GM12878 (cell line): ENCODE measurements at regions not wholly inside any gene's neighbourhood (a gene's known extent, or its start where the extent isn't known, plus 50 kb on each side); places are given as distances from the start of the nearest gene placed in this dataset.

ENCODE experiments used
- ATAC-seq: fragments of 200-7000 bp; cut with Tn5 transposase; 3 replicates; pipeline ENCODE4 v1.9.1; 2020; ENCODE audit warnings: mild to moderate bottlenecking, moderate library complexity
- BruUV-seq: library from RNA; stranded (reverse); fragments of 400-500 nt; replicated peaks from 2 replicates; lab custom pipeline; 2021; lab: Mats Ljungman, UMichigan
- CTCF ChIA-PET: fragments of 300-600 bp; sonication (Branson Sonifier 250); formaldehyde crosslinking; extraction: SDS; loops from one replicate; lab custom pipeline; 2021; ENCODE audit warnings: inconsistent platforms; lab: Yijun Ruan, JAX
- POLR2A ChIA-PET: fragments of 350-600 bp; formaldehyde crosslinking; extraction: SDS; loops from one replicate; lab custom pipeline; 2021; ENCODE audit warnings: inconsistent platforms; lab: Charles Lee
- RAD21 ChIA-PET: fragments of 300-600 bp; sonication (Branson Sonifier 250); formaldehyde crosslinking; loops from one replicate; lab custom pipeline; 2023; ENCODE audit warnings: antibody characterized with exemption; ENCODE audit not compliant: unreplicated experiment; lab: Charles Lee
- SMC1A ChIA-PET: fragments of 300-600 bp; sonication (Branson Sonifier 250); formaldehyde crosslinking; loops from one replicate; lab custom pipeline; 2023; ENCODE audit not compliant: unreplicated experiment, uncharacterized antibody; lab: Charles Lee
- DNase-seq: peaks from one replicate; pipeline ENCODE4 v3.0.0-alpha.2; 2011; ENCODE audit warnings: low read depth, low spot score
- FAIRE-seq: peaks from 3 replicates; lab custom pipeline; 2011; peaks lifted over from hg19 to GRCh38; lab: Jason Lieb, UNC
- H2AFZ ChIP-seq: 2 replicates; pipeline ENCODE4 v1.6.0; 2011; ENCODE audit warnings: low read depth, low read length, control low read depth; ENCODE audit not compliant: control insufficient read depth
- H3K27ac ChIP-seq: 2 replicates; pipeline ENCODE4 v1.5.1; 2011; ENCODE audit warnings: control low read depth; ENCODE audit not compliant: control insufficient read depth, insufficient read depth
- H3K27me3 ChIP-seq, 2 experiments: replicated peaks in 1 of 2; 2 replicates each; pipeline versions ENCODE4 v1.6.0 to v1.6.1; 2011; ENCODE audit warnings: low read length in 1 of 2; ENCODE audit not compliant: control insufficient read depth in 2 of 2, insufficient read depth in 2 of 2
- H3K36me3 ChIP-seq, 2 experiments: 2 replicates each; pipeline ENCODE4 v1.5.1; 2011; ENCODE audit warnings: low read length in 1 of 2; ENCODE audit not compliant: control insufficient read depth in 2 of 2, insufficient read depth in 2 of 2
- H3K4me1 ChIP-seq: 2 replicates; pipeline ENCODE4 v1.6.1; 2011; ENCODE audit warnings: mild to moderate bottlenecking, low read length, moderate library complexity, mixed read lengths; ENCODE audit not compliant: control insufficient read depth, insufficient read depth
- H3K4me2 ChIP-seq: 2 replicates; pipeline ENCODE4 v1.6.0; 2011; ENCODE audit warnings: control low read depth; ENCODE audit not compliant: control insufficient read depth, insufficient read depth
- H3K4me3 ChIP-seq: fragments of 200-600 bp; sonication (generic); 2 replicates; pipeline ENCODE4 v1.5.1; 2016
- H3K79me2 ChIP-seq: 2 replicates; pipeline ENCODE4 v1.6.0; 2011; ENCODE audit warnings: low read length; ENCODE audit not compliant: control insufficient read depth, insufficient read depth
- H3K9ac ChIP-seq: 2 replicates; pipeline ENCODE4 v1.8.0; 2011; ENCODE audit warnings: low read length, control low read depth, mixed read lengths; ENCODE audit not compliant: control insufficient read depth, insufficient read depth
- H3K9me3 ChIP-seq: replicated peaks from 3 replicates; pipeline ENCODE4 v1.5.1; 2011; ENCODE audit warnings: mild to moderate bottlenecking, low read length; ENCODE audit not compliant: control insufficient read depth, insufficient read depth
- H4K20me1 ChIP-seq: 2 replicates; pipeline ENCODE4 v1.6.0; 2011; ENCODE audit not compliant: control insufficient read depth, insufficient read depth
- ATF7 ChIP-seq: fragments of 450-650 bp; IDR thresholded peaks from 2 replicates; pipeline ENCODE4 v1.6.1; 2016; ENCODE audit warnings: low read depth, mild to moderate bottlenecking
- CBX3 ChIP-seq: fragments of 200-600 bp; sonication (generic); IDR thresholded peaks from 2 replicates; pipeline ENCODE4 v1.6.1; 2016; ENCODE audit warnings: low read depth, borderline replicate concordance
- ETV6 ChIP-seq, 2 experiments: fragments of 450-650 bp in 1 of 2; IDR thresholded peaks in 1 of 2; conservative IDR thresholded peaks in 1 of 2; 2 replicates each; pipeline ENCODE4 v1.6.1; 2014; ENCODE audit warnings: antibody characterized with exemption in 1 of 2, borderline replicate concordance in 1 of 2, low read depth in 1 of 2, mild to moderate bottlenecking in 1 of 2, moderate library complexity in 1 of 2
- GATAD2B ChIP-seq: fragments of 450-650 bp; conservative IDR thresholded peaks from 2 replicates; pipeline ENCODE4 v1.6.1; 2017; ENCODE audit warnings: low read depth, mild to moderate bottlenecking, moderate library complexity
- KDM1A ChIP-seq: fragments of 200-600 bp; sonication (generic); IDR thresholded peaks from 2 replicates; pipeline ENCODE4 v1.6.1; 2016; ENCODE audit warnings: borderline replicate concordance
- MTA2 ChIP-seq: fragments of 450-650 bp; IDR thresholded peaks from 2 replicates; pipeline ENCODE4 v1.6.1; 2016; ENCODE audit warnings: low read depth, mild to moderate bottlenecking, moderate library complexity
- PKNOX1 ChIP-seq: fragments of 450-650 bp; IDR thresholded peaks from 2 replicates; pipeline ENCODE4 v1.6.1; 2016; ENCODE audit warnings: mild to moderate bottlenecking
- RAD51 ChIP-seq: fragments of 450-650 bp; IDR thresholded peaks from 2 replicates; pipeline ENCODE4 v1.6.1; 2016; ENCODE audit warnings: moderate library complexity, mild to moderate bottlenecking, inconsistent platforms
- SIX5 ChIP-seq: IDR thresholded peaks from 2 replicates; pipeline ENCODE4 v1.6.1; 2011; ENCODE audit warnings: mild to moderate bottlenecking, low read depth, low read length, moderate library complexity; ENCODE audit not compliant: severe bottlenecking
- TARDBP ChIP-seq: IDR thresholded peaks from 2 replicates; pipeline ENCODE4 v1.6.1; 2016; ENCODE audit warnings: borderline replicate concordance
- TBL1XR1 ChIP-seq: IDR thresholded peaks from 2 replicates; pipeline ENCODE4 v1.6.1; 2012; ENCODE audit warnings: low read depth, low read length, improper control_type of control experiment
- TCF12 ChIP-seq: IDR thresholded peaks from 2 replicates; pipeline ENCODE4 v1.6.1; 2011; ENCODE audit warnings: low read depth, mild to moderate bottlenecking, low read length
- ZBTB11 ChIP-seq: fragments of 450-650 bp; formaldehyde crosslinking; IDR thresholded peaks from 2 replicates; pipeline ENCODE4 v1.5.0; 2022; ENCODE audit warnings: mild to moderate bottlenecking, missing genetic modification characterization
- WGBS: methylation state at CpG from one replicate; pipeline ENCODE4 v1.1.6; 2016; ENCODE audit warnings: low lambda C conversion rate; ENCODE audit not compliant: insufficient replicate concordance, insufficient coverage; ENCODE audit errors: missing lambda C conversion rate; 5-methylcytosine and 5-hydroxymethylcytosine counted together
- in situ Hi-C: fragments of 300-500 bp; cut with MboI; formaldehyde crosslinking; loops from 9 replicates; pipeline ENCODE4 v1.14.3; 2018; ENCODE audit warnings: mixed read lengths
- intact Hi-C: fragments of 100-400 bp; cut with micrococcal nuclease; formaldehyde crosslinking; loops from one replicate; pipeline ENCODE4 v1.14.2; 2022; ENCODE audit not compliant: unreplicated experiment
- TF ChIP-seq, protein P1 (sequence below): IDR thresholded peaks from 2 replicates; pipeline ENCODE4 v1.6.1; 2012; ENCODE audit warnings: low read depth, low read length, improper control_type of control experiment

- BruUV-seq = no TSS peak
- Histone ChIP-seq H3K27ac (no peak overlapping the region), H3K9ac (no peak overlapping the region), H3K9me3 (no peaks in the 10 kb centered on the region), H3K27me3 (no peaks in the 10 kb centered on the region), H3K4me3 (no peak overlapping the region), H3K4me1 (no peaks in the 10 kb centered on the region), H3K4me2 (no peak overlapping the region), H3K36me3 (peaks cover 4 to 10% of the 10 kb centered on the region in 2 experiments; a peak in 3 of 4 replicates), H3K79me2 (no peaks in the 10 kb centered on the region), H2AFZ (no peak overlapping the region), H4K20me1 (no peaks in the 10 kb centered on the region)
- ATAC-seq (no peak), DNase-seq (no peak), FAIRE-seq (no peak)
- ChIA-PET CTCF (interaction anchor here (1.2 kb wide), 1 partner anchor 12 kb away, joined by 3 read pairs; no protein-coding TSS in a partner anchor), RAD21 (no interaction called here), SMC1A (no interaction called here), POLR2A (no interaction called here)
- intact Hi-C loops = no loop called here
- in situ Hi-C loops = no loop called here
- TF ChIP-seq ZBTB11 (CRISPR knock-in tag) (no peak), GATAD2B (no peak), PKNOX1 (no peak), MTA2 (no peak), TCF12 (no peak), TARDBP (no peak), KDM1A (no peak), ETV6 (conservative IDR thresholded peaks at IDR 0.05 in 1 of 2, IDR thresholded peaks at IDR 0.05 in 1 of 2; ENCODE audit: borderline replicate concordance in 1 of 2, low read depth in 1 of 2) (no peak), SIX5 (no peak), CBX3 (no peak), TBL1XR1 (no peak), RAD51 (no peak), ATF7 (no peak)
- TF ChIP-seq, protein P1, sequence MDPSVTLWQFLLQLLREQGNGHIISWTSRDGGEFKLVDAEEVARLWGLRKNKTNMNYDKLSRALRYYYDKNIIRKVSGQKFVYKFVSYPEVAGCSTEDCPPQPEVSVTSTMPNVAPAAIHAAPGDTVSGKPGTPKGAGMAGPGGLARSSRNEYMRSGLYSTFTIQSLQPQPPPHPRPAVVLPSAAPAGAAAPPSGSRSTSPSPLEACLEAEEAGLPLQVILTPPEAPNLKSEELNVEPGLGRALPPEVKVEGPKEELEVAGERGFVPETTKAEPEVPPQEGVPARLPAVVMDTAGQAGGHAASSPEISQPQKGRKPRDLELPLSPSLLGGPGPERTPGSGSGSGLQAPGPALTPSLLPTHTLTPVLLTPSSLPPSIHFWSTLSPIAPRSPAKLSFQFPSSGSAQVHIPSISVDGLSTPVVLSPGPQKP = no peak
- WGBS = 88% methylated on average over 29 of the region's 29 CpGs
These were observed 127.7 kb downstream of the CRYBB2 start for GRCh38 chr22:25346859-25347751.
